Stromal cell of bone marrow (primary cell): ENCODE measurements at regions not wholly inside any gene's neighbourhood (a gene's known extent, or its start where the extent isn't known, plus 50 kb on each side); places are given as distances from the start of the nearest gene placed in this dataset.
A peak's percentile ranks its signal among the peaks of the same experiment; 100 is the strongest.
"Not testable (repeated sequence)": the region's sequence is repeated elsewhere in the genome, so short reads cannot be mapped to it uniquely, and the experiment has no call there.

Experiments used
- DNase-seq: peaks from one replicate; pipeline ENCODE4 v3.0.0-alpha.2; 2012; ENCODE audit warnings: low read depth

GRCh38 chr11:127844876-127845275 lies 742.5 kb downstream of the ETS1 start:
- DNase-seq = no peak

GRCh38 chr11:127843483-127844396 lies 743.6 kb downstream of the ETS1 start:
- peak; percentile 64 for DNase-seq

GRCh38 chr11:127825183-127825582 lies 762.2 kb downstream of the ETS1 start:
- no peak for DNase-seq

DNA sequence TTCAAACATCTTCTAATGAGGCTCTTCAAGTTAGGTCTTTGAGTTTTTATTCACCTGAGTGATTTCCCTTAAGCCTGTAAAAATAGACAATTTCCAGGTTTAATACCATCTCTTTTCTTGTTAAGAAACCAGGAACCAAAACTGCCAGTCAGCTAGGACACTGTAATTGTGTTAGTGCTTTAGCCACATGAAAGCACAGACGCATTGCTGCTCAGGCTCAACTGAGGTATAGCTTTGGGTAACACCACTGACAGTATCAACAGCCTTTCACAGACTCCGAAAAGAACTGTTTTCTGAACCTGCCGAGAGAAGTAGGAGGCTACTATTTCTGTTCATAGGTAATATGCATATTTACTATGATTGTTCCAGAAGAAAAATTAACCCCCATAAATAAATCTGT lies 768.7 kb downstream of the ETS1 start:
- DNase-seq = no peak

DNA sequence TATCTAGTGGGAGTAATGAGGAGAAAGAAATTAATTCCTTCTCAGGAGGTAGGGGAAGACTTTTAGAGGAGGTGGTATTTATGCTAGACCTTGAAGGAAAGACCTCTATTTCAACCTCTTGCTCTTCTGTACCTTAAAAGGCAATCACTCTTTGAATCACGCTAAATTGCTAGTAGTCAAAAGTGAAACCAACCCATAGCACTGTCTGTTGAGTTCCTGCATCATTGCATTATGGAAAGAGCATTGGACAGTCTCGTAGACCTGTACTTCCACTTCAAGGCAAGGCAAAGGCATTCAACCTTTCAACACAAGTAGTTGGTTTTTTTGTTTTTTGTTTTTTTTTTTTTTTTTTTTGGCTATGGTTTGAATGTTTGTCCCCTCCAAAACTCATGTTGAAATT lies 770.4 kb downstream of the ETS1 start:
- DNase-seq = no peak

DNA sequence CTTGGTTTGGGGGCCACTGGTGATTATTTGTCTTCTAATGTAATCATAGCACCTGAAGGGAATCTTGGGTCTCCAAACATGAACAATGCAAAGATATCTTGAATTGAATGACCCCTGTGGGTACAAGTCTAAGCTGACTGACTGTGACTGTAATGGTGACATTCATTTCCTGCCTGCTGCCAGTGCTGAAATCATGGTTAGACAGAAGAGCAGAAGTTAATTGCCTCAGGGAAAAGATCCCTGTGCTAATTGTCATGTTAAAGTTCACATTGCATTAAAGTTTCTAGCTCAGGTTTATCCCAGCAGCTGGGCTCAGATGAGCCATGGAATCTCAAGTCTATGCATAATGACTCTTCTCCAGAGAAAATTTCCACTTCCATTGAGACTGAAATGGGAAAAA lies 772.0 kb downstream of the ETS1 start:
- no peak for DNase-seq

DNA sequence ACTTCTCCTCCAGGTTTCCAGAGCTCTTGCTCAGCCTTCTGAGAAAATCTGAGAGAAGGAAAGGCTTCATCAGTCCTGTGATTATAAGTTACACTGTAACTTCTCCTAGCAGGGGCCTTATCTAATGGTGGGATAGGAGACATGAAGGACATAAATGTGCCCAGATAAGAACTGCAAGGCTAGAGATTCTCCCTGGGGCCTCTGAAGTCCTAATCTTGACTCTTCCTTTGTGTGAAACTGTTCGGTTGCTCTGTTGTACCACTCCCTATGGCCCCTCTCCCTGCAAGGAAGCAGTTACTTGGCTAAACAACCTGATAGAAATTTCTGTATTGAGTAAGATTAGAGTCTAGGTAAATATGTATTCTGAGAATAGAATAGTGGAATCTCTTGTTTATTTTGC lies 780.9 kb downstream of the ETS1 start:
- no peak for DNase-seq

DNA sequence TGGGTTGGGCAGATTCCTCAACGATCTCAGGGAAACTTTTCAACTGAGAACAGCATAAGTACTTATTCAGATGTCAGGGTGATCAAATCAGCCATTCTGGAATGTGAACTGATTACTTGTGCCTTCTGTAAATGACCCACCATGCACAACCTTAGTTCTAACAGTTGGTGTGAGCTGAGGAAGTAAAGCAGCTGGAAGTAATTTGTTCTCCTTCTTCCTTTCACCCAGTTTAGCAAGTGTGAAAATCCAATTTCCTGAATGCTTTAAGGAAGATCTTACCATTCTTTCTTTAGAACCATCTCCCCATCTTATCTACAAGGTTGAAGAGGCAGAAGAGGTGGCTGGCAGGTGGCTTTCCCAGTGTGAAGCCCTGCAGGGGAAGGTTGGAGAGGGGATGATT lies 781.6 kb downstream of the ETS1 start:
- no peak for DNase-seq

DNA sequence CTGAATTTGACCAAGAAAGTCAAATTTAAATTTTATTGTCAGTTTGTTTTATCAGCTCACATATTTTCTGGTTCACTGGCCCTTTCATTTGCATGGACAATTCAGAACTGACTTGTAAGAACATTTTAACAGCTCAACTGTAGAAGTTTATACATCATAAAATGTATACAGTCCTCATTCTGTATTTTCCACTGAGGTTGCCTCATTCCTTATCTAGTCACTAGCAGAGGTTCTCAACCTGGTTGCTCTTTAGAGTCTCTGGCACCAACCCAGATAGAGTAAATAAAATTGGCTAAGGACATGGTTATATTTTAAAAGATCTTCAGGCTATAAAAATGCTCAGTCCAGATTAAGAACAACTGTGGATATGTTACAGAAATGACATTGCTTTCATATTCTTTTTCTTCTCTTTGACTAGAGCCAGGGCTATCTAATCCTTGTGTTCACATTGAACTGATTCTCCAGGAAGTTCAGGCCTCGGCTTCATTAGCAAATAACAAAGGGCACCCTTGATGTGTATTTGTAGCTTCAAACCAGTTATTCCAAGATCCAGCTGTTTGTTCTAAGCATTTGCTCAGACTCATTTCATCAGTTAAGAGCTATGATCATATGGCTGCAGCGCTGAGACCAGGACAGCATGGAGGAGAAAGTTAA lies 782.5 kb downstream of the ETS1 start:
- no peak for DNase-seq

DNA sequence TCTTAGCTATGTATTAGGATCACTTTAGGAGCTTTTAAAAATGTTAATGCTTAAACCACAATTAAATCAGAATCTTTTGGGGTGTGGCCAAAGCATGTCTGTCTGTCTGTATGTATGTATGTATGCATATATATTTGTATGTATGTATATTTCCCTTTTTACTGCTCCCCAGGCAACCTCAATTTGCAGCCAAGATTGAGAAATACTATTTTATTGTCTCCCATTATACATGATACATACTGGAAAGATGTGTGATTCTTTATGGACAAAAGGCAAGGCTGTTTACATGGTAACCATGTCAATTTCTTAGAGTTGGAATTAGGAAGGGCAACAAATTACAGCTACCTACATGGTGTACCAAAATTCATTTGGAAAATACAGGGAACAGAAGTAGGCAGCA lies 783.6 kb downstream of the ETS1 start:
- no peak for DNase-seq

DNA sequence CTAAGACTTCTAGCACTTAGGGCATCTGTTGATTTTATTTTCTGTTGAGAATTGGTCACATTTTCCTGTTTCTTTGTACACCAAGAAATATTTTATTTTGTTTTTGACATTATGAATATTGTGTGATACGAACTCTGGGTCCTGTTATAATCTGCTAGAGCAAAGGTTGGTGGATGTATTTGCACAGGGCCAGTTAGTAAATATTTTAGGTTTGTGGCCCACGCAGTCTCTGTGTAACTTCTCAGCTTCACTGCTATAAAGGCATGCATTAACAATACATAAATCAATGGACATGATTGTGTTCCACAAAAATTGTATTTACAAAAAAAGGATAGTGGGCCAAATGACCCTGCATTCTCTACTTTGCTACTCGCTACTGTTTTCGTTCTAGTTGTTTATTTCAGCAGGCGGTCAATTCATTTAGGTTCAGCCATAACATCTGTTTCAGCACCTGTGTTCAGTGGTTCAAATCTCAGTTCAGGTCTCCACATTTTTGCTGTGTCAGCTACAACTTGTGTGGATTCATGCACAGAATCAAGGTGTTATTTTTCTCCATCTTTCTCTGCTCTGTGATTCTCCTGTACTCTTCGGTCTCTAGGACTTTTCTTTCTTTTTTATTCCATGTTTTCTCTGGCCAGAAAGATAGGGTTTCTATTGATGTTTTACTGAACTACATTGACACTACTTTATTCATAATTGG lies 786.2 kb downstream of the ETS1 start:
- DNase-seq = no peak

DNA sequence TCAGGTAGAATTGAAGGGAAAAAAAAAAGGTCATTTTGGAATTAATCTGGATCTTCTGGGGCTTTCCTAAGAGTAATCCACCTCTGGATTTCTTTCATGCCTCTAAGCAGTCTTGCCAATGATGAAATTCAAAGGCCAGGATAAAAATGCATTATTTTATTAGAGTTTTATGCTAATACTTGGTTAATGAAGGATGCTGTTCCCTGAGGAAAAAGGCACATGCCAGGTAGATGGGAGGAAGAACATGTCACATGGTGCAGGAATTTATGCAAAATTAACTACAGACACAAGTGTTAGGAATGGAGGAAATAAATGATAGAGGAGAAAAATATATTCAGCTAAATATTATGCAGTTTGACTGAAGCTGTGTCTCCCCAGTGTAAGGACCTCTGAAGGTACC lies 792.0 kb downstream of the ETS1 start:
- no peak for DNase-seq

DNA sequence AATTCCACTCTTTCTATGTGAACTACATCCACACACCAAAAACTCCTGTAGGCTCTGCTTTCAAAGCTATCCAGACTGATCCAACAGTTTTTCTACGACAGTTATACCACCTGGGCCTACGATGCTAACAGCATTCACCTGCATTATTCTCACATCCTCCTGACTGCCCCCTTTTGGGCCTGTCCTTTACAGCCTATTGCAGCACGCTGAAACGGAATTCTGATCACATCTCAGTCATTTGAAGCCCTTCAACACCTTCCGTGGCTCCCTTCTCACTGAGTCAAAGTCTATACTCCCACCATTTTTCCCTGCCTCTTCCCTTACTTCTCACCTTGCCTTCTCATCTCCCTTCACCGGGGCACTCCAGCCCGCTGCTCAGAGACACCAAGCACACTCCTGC lies 791.3 kb upstream of the KIRREL3 start:
- no peak for DNase-seq

GRCh38 chr11:127790592-127790991 lies 790.0 kb upstream of the KIRREL3 start:
- no peak for DNase-seq

DNA sequence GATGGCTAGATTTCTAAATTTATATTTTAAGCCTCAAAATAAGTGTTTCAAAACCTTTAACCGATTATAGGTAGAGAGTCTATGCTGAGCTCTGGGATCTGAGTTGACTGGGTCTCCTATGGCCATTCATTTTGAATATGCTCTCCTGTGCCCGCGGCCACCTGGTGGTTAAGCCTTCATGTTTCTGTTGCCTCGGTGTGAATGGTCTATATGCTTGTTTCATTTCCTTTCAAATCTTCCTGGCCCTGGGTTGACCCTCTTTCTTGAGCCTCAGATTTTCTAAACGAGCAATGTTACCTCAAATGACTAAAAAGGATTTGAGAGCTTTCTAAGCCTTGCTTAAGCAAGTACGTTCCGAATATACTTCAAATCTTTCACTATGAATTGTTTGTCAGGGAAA lies 789.4 kb upstream of the KIRREL3 start:
- DNase-seq = no peak

DNA sequence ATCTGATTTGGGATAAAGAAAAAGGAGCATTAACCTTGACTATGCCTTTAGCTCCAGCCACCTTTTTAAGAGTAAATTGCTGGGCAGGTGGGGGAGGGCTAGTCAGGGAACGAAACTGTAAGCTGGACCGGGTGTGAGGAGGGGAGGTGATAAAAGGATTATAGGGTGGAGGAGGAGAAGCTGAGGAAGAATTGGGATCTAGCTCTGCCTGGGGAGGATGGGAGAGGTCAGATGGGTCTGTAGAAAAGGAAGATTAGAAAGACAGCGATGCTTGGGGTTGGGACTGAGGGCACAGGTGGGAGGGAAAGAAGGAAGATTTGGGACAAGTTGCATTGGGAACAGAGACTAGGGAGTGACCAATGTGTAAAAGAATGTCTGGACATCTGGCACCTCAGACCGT lies 772.4 kb upstream of the KIRREL3 start:
- DNase-seq = not testable (repeated sequence)

DNA sequence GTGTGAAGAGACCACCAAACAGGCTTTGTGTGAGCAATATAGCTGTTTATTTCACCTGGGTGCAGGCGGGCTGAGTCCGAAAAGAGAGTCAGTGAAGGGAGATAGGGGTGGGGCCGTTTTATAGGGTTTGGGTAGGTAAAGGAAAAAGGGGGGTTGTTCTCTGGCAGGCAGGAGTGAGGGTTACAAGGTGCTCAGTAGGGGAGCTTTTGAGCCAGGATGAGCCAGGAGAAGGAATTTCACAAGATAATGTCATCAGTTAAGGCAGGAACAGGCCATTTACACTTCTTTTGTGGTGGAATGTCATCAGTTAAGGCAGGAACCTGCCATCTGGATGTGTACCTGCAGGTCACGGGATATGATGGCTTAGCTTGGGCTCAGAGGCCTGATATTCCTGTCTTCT lies 768.4 kb upstream of the KIRREL3 start:
- not testable (repeated sequence) for DNase-seq

- no peak for DNase-seq
Measured at GRCh38 chr11:127766734-127767133, 766.2 kb upstream of the KIRREL3 start.

DNA sequence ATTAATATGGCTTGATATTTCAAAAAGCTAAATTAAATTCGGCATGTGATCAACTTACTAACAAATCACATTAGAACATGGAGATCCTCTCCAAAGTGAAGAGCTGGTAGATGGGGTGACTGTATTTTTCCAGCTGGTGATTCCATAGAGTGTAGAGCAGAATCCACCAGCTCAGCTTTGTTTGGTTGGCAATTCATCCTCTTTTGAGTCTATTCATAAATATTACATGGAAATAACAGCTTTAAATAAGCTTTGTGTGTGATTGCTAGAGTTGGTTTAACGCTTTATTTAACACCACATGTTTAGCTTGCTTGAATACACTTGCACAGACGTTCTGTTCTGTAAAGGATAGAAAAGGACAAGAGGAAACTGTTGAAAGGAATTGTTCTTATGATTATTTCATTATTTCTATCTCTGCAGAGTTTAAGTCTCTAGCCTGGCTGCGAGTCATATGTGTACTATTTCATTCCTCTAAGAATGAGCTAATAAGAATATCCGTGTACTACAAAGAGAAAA lies 738.3 kb upstream of the KIRREL3 start:
- DNase-seq = no peak

- no peak for DNase-seq
Measured at GRCh38 chr11:127737499-127737898, 736.9 kb upstream of the KIRREL3 start.

- no peak for DNase-seq
Measured at GRCh38 chr11:127733552-127733951, 733.0 kb upstream of the KIRREL3 start.

DNA sequence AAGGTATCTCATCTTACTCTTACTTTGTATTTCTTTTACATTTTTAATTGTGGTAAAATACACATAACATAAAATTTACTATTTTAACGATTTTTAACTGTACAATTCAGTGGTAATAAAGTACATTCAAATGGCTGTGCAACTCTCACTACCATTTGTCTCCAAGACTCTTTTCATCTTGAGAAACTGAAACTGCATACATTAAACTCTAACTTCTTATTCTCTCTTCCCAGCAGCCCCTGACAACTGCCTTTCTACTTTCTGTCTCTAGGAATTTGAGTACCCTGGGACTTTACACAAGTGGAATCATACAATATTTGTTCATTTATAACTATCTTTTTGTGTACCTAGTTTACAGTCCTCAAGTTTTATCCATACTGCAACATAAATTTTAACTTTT lies 725.8 kb upstream of the KIRREL3 start:
- DNase-seq = no peak

GRCh38 chr11:127723714-127724113 lies 723.1 kb upstream of the KIRREL3 start:
- DNase-seq = no peak
